Testis (tissue), 2 donors: ENCODE measurements at regions not wholly inside any gene's neighbourhood (a gene's known extent, or its start where the extent isn't known, plus 50 kb on each side); places are given as distances from the start of the nearest gene placed in this dataset.

Experiments
- DNase-seq: peaks from one replicate; pipeline ENCODE4 v3.0.0-alpha.2; 2019
- H3K27ac ChIP-seq, 2 donors: fragments of 200-600 bp; sonication (generic); one replicate each; pipeline ENCODE4 v1.5.1; 2019
- H3K27me3 ChIP-seq: fragments of 200-600 bp; sonication (generic); one replicate; pipeline ENCODE4 v1.5.1; 2019
- H3K36me3 ChIP-seq: fragments of 200-600 bp; sonication (generic); one replicate; pipeline ENCODE4 v1.5.1; 2017; ENCODE audit warnings: low read depth; ENCODE audit errors: missing control alignments
- H3K4me1 ChIP-seq: fragments of 200-600 bp; sonication (generic); one replicate; pipeline ENCODE4 v1.5.1; 2019
- H3K4me3 ChIP-seq, 2 donors: fragments of 200-600 bp; sonication (generic); one replicate each; pipeline ENCODE4 v1.5.1; 2017 to 2019
- H3K9me3 ChIP-seq: fragments of 200-600 bp; sonication (generic); one replicate; pipeline ENCODE4 v1.5.1; 2017
- POLR2A ChIP-seq: fragments of 450-650 bp; IDR thresholded peaks from one replicate; pipeline ENCODE4 v1.6.1; 2017; ENCODE audit warnings: antibody characterized with exemption, mild to moderate bottlenecking, moderate library complexity
- WGBS, 2 donors: methylation state at CpG; one replicate each; pipeline ENCODE4 v1.1.5; 2018; 5-methylcytosine and 5-hydroxymethylcytosine counted together
- intact Hi-C: fragments of 100-400 bp; cut with DNase I; formaldehyde crosslinking; loops from one replicate; pipeline ENCODE4 v1.15.1; 2023; ENCODE audit warnings: low total_unique reads
- TF ChIP-seq, protein P1 (sequence below), 3 experiments: fragments of 450-650 bp in 2 of 3; fragments of 200-600 bp in 1 of 3; sonication (generic) in 1 of 3; IDR thresholded peaks; one replicate each; pipeline ENCODE4 v1.5.1; 2016 to 2019; ENCODE audit warnings: antibody characterized with exemption in 3 of 3, mild to moderate bottlenecking in 2 of 3, moderate library complexity in 1 of 3

DNA sequence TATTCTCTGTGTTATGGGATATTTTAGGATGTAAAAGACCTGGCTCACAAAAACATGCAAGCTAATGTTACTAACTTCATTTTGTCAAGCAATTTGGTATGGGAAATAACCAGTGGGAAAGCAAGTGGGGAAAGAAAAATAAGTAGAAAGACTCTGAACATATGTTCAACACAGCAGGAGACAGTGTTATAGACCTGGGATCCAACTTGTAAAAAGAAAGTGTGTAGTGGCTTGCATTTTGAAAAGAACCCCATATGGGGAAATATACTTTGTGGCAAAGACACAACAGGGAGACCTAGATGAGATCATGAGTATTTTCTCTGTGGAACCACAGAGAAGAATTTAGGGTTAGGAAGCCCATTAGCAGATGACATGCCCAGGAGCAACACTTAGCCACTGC, 212.7 kb upstream of the NRIP1 start:
- H3K9me3 ChIP-seq = no peaks in the 10 kb centered on the region
- TF ChIP-seq POLR2A = no peak
- TF ChIP-seq, protein P1, sequence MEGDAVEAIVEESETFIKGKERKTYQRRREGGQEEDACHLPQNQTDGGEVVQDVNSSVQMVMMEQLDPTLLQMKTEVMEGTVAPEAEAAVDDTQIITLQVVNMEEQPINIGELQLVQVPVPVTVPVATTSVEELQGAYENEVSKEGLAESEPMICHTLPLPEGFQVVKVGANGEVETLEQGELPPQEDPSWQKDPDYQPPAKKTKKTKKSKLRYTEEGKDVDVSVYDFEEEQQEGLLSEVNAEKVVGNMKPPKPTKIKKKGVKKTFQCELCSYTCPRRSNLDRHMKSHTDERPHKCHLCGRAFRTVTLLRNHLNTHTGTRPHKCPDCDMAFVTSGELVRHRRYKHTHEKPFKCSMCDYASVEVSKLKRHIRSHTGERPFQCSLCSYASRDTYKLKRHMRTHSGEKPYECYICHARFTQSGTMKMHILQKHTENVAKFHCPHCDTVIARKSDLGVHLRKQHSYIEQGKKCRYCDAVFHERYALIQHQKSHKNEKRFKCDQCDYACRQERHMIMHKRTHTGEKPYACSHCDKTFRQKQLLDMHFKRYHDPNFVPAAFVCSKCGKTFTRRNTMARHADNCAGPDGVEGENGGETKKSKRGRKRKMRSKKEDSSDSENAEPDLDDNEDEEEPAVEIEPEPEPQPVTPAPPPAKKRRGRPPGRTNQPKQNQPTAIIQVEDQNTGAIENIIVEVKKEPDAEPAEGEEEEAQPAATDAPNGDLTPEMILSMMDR (IDR thresholded peaks at IDR 0.05) = no peak
- no peaks in the 10 kb centered on the region for H3K36me3 ChIP-seq
- H3K27ac ChIP-seq = no peak overlapping the region
- no peaks in the 10 kb centered on the region for H3K27me3 ChIP-seq
- no peaks in the 10 kb centered on the region for H3K4me1 ChIP-seq
- H3K4me3 ChIP-seq = no peak overlapping the region
- intact Hi-C loops = no loop called here
- DNase-seq = no peak

DNA sequence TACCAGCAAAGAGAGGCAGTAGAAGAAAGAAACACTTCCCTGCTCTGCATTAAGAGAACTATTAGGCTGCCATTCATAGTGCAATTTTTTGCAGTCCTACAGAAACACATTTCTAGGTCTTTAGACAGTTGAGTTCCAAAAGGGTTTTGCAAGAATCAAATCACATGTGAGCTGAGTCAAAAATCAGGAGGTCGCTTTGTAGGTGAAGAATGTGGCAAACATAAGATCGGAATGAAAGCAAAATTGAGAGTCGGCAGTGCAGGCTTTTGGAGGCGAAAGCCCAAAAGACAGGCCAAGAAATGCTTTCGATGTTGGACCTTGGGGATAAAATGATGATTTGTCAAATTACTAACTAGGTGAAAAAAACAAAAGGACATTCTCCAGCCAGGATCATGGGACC, 213.5 kb upstream of the NRIP1 start:
- no peak for DNase-seq
- intact Hi-C loops = no loop called here
- no peak overlapping the region for H3K27ac ChIP-seq

DNA sequence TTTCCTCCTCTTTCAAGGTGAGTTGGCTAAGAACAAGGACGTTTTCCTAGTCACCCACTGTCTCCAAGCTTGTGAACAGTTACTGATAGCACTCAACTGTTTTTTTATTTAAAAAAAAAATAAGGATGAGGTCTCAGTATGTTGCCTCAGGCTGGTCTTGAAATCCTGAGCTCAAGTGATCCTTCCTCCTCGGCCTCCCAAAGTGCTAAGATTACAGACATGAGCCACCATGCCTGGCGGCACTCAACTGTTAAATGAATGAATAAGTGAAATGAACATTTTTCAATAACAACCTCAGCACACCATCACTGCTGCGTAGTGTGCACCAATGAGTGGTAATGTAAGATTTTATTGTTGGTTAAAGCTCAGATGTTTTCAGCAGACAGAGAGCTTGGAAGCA, 214.1 kb upstream of the NRIP1 start:
- Histone ChIP-seq H3K4me1 (no peaks in the 10 kb centered on the region), H3K36me3 (no peaks in the 10 kb centered on the region), H3K9me3 (no peaks in the 10 kb centered on the region), H3K27me3 (no peaks in the 10 kb centered on the region), H3K4me3 (no peak overlapping the region), H3K27ac (no peak overlapping the region)
- intact Hi-C loops = no loop called here
- 87 to 88% methylated on average over 4 of the region's 4 CpGs for WGBS, 2 donors
- TF ChIP-seq, protein P1 (IDR thresholded peaks at IDR 0.05) = no peak
- no peak for TF ChIP-seq POLR2A
- DNase-seq = no peak

More for the DNA sequence above, 213.5 kb upstream of the NRIP1 start:
- H3K9me3 ChIP-seq = no peaks in the 10 kb centered on the region
- TF ChIP-seq POLR2A = no peak
- TF ChIP-seq, protein P1 (IDR thresholded peaks at IDR 0.05) = no peak
- 86 to 94% methylated on average over 5 of the region's 5 CpGs for WGBS, 2 donors
- H3K27me3 ChIP-seq = no peaks in the 10 kb centered on the region
- no peaks in the 10 kb centered on the region for H3K4me1 ChIP-seq
- H3K4me3 ChIP-seq = no peak overlapping the region
- H3K36me3 ChIP-seq = no peaks in the 10 kb centered on the region

- 90 to 97% methylated on average over 1 of the region's 1 CpG for WGBS, 2 donors
- Histone ChIP-seq H3K4me3 (no peak overlapping the region), H3K36me3 (no peaks in the 10 kb centered on the region), H3K9me3 (no peaks in the 10 kb centered on the region), H3K27ac (no peak overlapping the region), H3K27me3 (no peaks in the 10 kb centered on the region), H3K4me1 (no peaks in the 10 kb centered on the region)
- DNase-seq = no peak
- TF ChIP-seq, protein P1 (IDR thresholded peaks at IDR 0.05) = no peak
- TF ChIP-seq POLR2A = no peak
- intact Hi-C loops = no loop called here
Observed at GRCh38 chr21:15279482-15279881, 214.7 kb upstream of the NRIP1 start.

DNA sequence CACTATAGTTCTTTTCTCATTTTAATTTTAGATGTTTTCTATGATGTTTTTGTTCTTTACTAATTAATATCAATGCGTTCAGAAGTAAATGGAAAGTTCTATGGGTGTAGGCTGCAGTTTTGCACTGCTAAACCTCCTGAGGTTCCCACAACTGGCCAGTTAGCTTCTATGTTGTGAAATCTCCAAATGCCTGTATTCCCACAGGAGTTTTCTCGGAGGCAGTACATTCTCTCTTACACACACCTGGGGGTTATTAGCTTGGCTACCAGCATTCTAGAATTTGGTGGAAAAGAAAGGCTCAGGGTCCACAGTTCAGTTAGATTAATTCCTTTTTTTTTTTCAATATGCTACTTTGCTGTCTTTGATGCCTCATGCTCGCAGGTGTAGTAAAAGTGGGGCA, 216.9 kb upstream of the NRIP1 start:
- Histone ChIP-seq H3K27me3 (no peaks in the 10 kb centered on the region), H3K27ac (no peak overlapping the region), H3K36me3 (no peaks in the 10 kb centered on the region), H3K4me1 (no peaks in the 10 kb centered on the region), H3K4me3 (no peak overlapping the region), H3K9me3 (no peaks in the 10 kb centered on the region)
- DNase-seq = no peak
- TF ChIP-seq, protein P1 (IDR thresholded peaks at IDR 0.05) = no peak
- TF ChIP-seq POLR2A = no peak
- intact Hi-C loops = no loop called here
- 94 to 96% methylated on average over 3 of the region's 3 CpGs for WGBS, 2 donors
